Keratinocyte (primary cell): ENCODE measurements at regions not wholly inside any gene's neighbourhood (a gene's known extent, or its start where the extent isn't known, plus 50 kb on each side); places are given as distances from the start of the nearest gene placed in this dataset.

Experiments
- DNase-seq: peaks from one replicate; pipeline ENCODE4 v3.0.0-alpha.2; 2011; ENCODE audit warnings: low read depth, missing footprints, low spot score
- FAIRE-seq: peaks from 2 replicates; lab custom pipeline; 2011; peaks lifted over from hg19 to GRCh38; lab: Jason Lieb, UNC
- H2AFZ ChIP-seq: 2 replicates; pipeline ENCODE4 v1.6.0; 2012; ENCODE audit warnings: low read length, control low read depth, inconsistent platforms; ENCODE audit not compliant: control insufficient read depth
- H3K27ac ChIP-seq: 2 replicates; pipeline ENCODE4 v1.5.1; 2011; ENCODE audit warnings: low read length; ENCODE audit not compliant: control insufficient read depth, insufficient read depth
- H3K27me3 ChIP-seq: 3 replicates; pipeline ENCODE4 v1.6.0; 2011; ENCODE audit warnings: low read length; ENCODE audit not compliant: control insufficient read depth, insufficient read depth; ENCODE audit errors: extremely low read depth
- H3K36me3 ChIP-seq, 2 experiments: 2 replicates in 1 of 2; 3 replicates in 1 of 2; pipeline ENCODE4 v1.5.1; 2011; ENCODE audit warnings: low read length in 2 of 2, mild to moderate bottlenecking in 1 of 2; ENCODE audit not compliant: control insufficient read depth in 2 of 2, insufficient read depth in 2 of 2; ENCODE audit errors: extremely low read depth in 1 of 2
- H3K4me1 ChIP-seq: 3 replicates; pipeline ENCODE4 v1.5.1; 2011; ENCODE audit warnings: low read length; ENCODE audit not compliant: control insufficient read depth, insufficient read depth; ENCODE audit errors: extremely low read depth
- H3K4me2 ChIP-seq: 3 replicates; pipeline ENCODE4 v1.6.0; 2011; ENCODE audit warnings: low read depth, low read length; ENCODE audit not compliant: control insufficient read depth, insufficient read depth; ENCODE audit errors: extremely low read depth
- H3K4me3 ChIP-seq, 3 experiments: fragments of 200-600 bp in 1 of 3; sonication (generic) in 1 of 3; 2 replicates in 2 of 3; 3 replicates in 1 of 3; pipeline ENCODE4 v1.5.1; 2011 to 2016; ENCODE audit warnings: low read length in 3 of 3, mild to moderate bottlenecking in 3 of 3, control low read depth in 2 of 3, inconsistent platforms in 1 of 3, low read depth in 1 of 3, mixed read lengths in 1 of 3, mixed run types in 1 of 3, moderate library complexity in 1 of 3; ENCODE audit not compliant: control insufficient read depth in 2 of 3, insufficient read depth in 2 of 3; ENCODE audit errors: extremely low read depth in 1 of 3
- H3K79me2 ChIP-seq: 2 replicates; pipeline ENCODE4 v1.6.0; 2012; ENCODE audit warnings: low read length; ENCODE audit not compliant: control insufficient read depth, insufficient read depth
- H3K9ac ChIP-seq: 3 replicates; pipeline ENCODE4 v1.6.0; 2011; ENCODE audit warnings: low read length; ENCODE audit not compliant: control insufficient read depth, insufficient read depth; ENCODE audit errors: extremely low read depth
- H3K9me1 ChIP-seq: 3 replicates; pipeline ENCODE4 v1.6.0; 2011; ENCODE audit warnings: low read length; ENCODE audit not compliant: control insufficient read depth, insufficient read depth; ENCODE audit errors: extremely low read depth
- H3K9me3 ChIP-seq: 2 replicates; pipeline ENCODE4 v1.5.1; 2012; ENCODE audit warnings: low read depth, low read length; ENCODE audit not compliant: control insufficient read depth
- H4K20me1 ChIP-seq: 3 replicates; pipeline ENCODE4 v1.6.0; 2011; ENCODE audit warnings: low read length; ENCODE audit not compliant: control insufficient read depth, insufficient read depth; ENCODE audit errors: extremely low read depth
- CTCF ChIP-seq, 3 experiments: IDR thresholded peaks in 1 of 3; conservative IDR thresholded peaks in 1 of 3; optimal IDR thresholded peaks in 1 of 3; 2 replicates in 2 of 3; 3 replicates in 1 of 3; pipeline versions ENCODE3 to v1.5.1; 2011; ENCODE audit warnings: low read length in 3 of 3, mild to moderate bottlenecking in 3 of 3, moderate library complexity in 2 of 3, control low read depth in 1 of 3, inconsistent platforms in 1 of 3; ENCODE audit not compliant: insufficient read depth in 2 of 3; ENCODE audit errors: extremely low read depth in 1 of 3
- EZH2 ChIP-seq: IDR thresholded peaks from one replicate; pipeline ENCODE4 v1.6.1; 2012; ENCODE audit warnings: inconsistent platforms, mild to moderate bottlenecking, low read length, moderate library complexity
- dilution Hi-C: fragments of 300-500 bp; cut with MboI; formaldehyde crosslinking; loops from one replicate; pipeline ENCODE4 v1.7.0; 2020; ENCODE audit warnings: low sequenced_read_pairs; ENCODE audit not compliant: extremely low pct_ligation_motif_present

GRCh38 chr5:101136454-101136853 is 233.4 kb upstream of the ST8SIA4 start:
- Histone ChIP-seq H3K4me3 (no peak overlapping the region), H3K79me2 (no peaks in the 10 kb centered on the region), H3K4me2 (no peak overlapping the region), H3K27ac (no peak overlapping the region), H3K9ac (no peak overlapping the region), H2AFZ (no peak overlapping the region), H3K9me3 (no peaks in the 10 kb centered on the region), H3K36me3 (no peaks in the 10 kb centered on the region), H3K27me3 (no peaks in the 10 kb centered on the region), H4K20me1 (no peaks in the 10 kb centered on the region), H3K4me1 (no peaks in the 10 kb centered on the region), H3K9me1 (no peaks in the 10 kb centered on the region)
- DNase-seq (no peak), FAIRE-seq (no peak)
- TF ChIP-seq EZH2 (no peak), CTCF (optimal IDR thresholded peaks at IDR 0.05 in 1 of 3, IDR thresholded peaks at IDR 0.05 in 1 of 3, conservative IDR thresholded peaks at IDR 0.05 in 1 of 3; ENCODE audit: extremely low read depth in 1 of 3, insufficient read depth in 2 of 3, low read length in 3 of 3) (no peak)
- dilution Hi-C loops: no loop called here

- Histone ChIP-seq H4K20me1 (no peaks in the 10 kb centered on the region), H3K9ac (no peak overlapping the region), H3K27me3 (no peaks in the 10 kb centered on the region), H3K9me1 (no peaks in the 10 kb centered on the region), H2AFZ (no peak overlapping the region), H3K79me2 (no peaks in the 10 kb centered on the region), H3K4me1 (no peaks in the 10 kb centered on the region), H3K9me3 (no peaks in the 10 kb centered on the region), H3K4me3 (no peak overlapping the region), H3K27ac (no peak overlapping the region), H3K36me3 (no peaks in the 10 kb centered on the region), H3K4me2 (no peak overlapping the region)
- no peak for FAIRE-seq
- dilution Hi-C loops: no loop called here
- no peak for DNase-seq
- no peak for TF ChIP-seq EZH2
- no peak for TF ChIP-seq CTCF (optimal IDR thresholded peaks at IDR 0.05 in 1 of 3, IDR thresholded peaks at IDR 0.05 in 1 of 3, conservative IDR thresholded peaks at IDR 0.05 in 1 of 3; ENCODE audit: extremely low read depth in 1 of 3, insufficient read depth in 2 of 3, low read length in 3 of 3)
These were observed 220.3 kb upstream of the ST8SIA4 start for GRCh38 chr5:101123363-101123762.
